Adrenal gland (tissue), 9 donors: ENCODE measurements at regions not wholly inside any gene's neighbourhood (a gene's known extent, or its start where the extent isn't known, plus 50 kb on each side); places are given as distances from the start of the nearest gene placed in this dataset.

Source experiments
- DNase-seq, 7 donors: peaks; one replicate each; pipeline ENCODE4 v3.0.0-alpha.2; 2019 to 2020
- H3K27ac ChIP-seq, 5 donors: fragments of 200-600 bp; sonication (generic) in 4 of 5; 1 replicate in 3 of 5; 2 replicates in 2 of 5; pipeline versions ENCODE4 v1.5.1 to v1.8.0; 2016 to 2020; ENCODE audit warnings: mild to moderate bottlenecking in 1 of 5
- H3K27me3 ChIP-seq: fragments of 200-600 bp; 2 replicates; pipeline ENCODE4 v1.8.0; 2021
- H3K36me3 ChIP-seq, 2 donors: fragments of 200-600 bp; replicated peaks in 1 of 2; 1 replicate in 1 of 2; 2 replicates in 1 of 2; pipeline versions ENCODE4 v1.5.1 to v1.8.0; 2018 to 2022
- H3K4me1 ChIP-seq, 2 donors: fragments of 200-600 bp; replicated peaks in 1 of 2; 1 replicate in 1 of 2; 2 replicates in 1 of 2; pipeline versions ENCODE4 v1.5.1 to v1.8.0; 2018 to 2021
- H3K4me3 ChIP-seq, 4 donors: fragments of 200-600 bp; sonication (generic) in 3 of 4; one replicate each; pipeline ENCODE4 v1.5.1; 2016 to 2018
- H3K9me3 ChIP-seq, 3 donors: fragments of 200-600 bp; sonication (generic) in 1 of 3; replicated peaks in 1 of 3; 1 replicate in 2 of 3; 2 replicates in 1 of 3; pipeline versions ENCODE4 v1.5.1 to v1.8.0; 2016 to 2021
- POLR2A ChIP-seq, 2 donors: fragments of 450-650 bp; IDR thresholded peaks; one replicate each; pipeline ENCODE4 v1.6.1; 2017; ENCODE audit warnings: antibody characterized with exemption in 2 of 2, mild to moderate bottlenecking in 2 of 2, moderate library complexity in 1 of 2
- WGBS, 4 donors: extraction: QIAGEN DNeasy Blood & Tissue Kit in 2 of 4; methylation state at CpG; one replicate each; pipeline versions ENCODE4 v1.1.5 to v1.1.7; 2013 to 2017; 5-methylcytosine and 5-hydroxymethylcytosine counted together
- intact Hi-C, 2 donors: fragments of 100-400 bp; cut with DNase I; formaldehyde crosslinking; loops; one replicate each; pipeline versions ENCODE4 v1.14.1 to v1.15.0; 2022 to 2023
- TF ChIP-seq, protein P1 (sequence below), 6 experiments: fragments of 450-650 bp in 4 of 6; fragments of 200-600 bp in 2 of 6; sonication (generic) in 1 of 6; IDR thresholded peaks; 1 replicate in 5 of 6; 2 replicates in 1 of 6; pipeline versions ENCODE4 v1.5.1 to v1.8.0; 2016 to 2021; ENCODE audit warnings: antibody characterized with exemption in 6 of 6, mild to moderate bottlenecking in 2 of 6, moderate library complexity in 1 of 6
- donor health status: healthy with polysubstance abuse.
- donor health status: Bipolar disorder and iron deficiency.
- donor health status: DM: yes; HTN: yes; CAD: no.
- donor health status: DM: no; HTN: no; CAD: no.
- donor health status: DM: no; HTN: no; CAD: no.

DNA sequence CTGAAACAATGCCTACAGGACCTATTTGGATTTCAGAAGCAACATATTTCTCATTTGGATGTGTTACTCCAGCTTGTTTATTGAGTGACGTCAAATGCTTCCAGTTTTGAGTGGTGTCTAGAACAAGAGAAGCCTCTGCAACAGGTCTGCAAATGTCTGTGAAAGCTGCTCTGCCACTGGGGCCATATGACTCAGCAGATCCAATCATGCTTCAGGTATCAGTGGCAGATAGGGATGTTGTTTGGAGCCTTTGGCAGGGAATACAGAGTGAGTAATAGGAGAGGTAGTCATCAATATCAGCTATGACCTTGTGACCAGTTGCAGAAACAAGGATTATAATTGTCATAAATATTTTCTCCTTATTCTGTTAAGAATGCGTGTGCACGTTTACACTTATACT, 141.1 kb upstream of the ZXDA start:
- intact Hi-C loops = no loop called here

DNA sequence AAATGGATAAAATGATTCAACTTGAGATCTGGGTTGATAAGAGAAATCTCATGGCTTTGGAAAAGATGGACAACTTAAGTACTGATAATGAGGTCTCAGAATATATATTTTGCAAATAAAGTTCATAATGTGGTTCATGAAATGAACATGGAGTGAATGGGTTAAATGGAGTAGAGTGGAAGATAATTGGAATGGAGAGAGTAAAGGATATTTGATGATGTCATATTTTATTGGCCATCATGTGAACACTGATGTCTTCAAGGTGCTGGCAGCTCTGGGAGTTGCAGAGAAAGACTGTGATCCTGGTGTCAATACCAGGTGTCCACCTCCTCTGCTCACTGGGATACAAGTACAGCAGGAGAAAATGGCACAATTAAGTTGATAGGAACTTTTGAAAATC, 133.9 kb upstream of the ZXDA start:
- no peaks in the 10 kb centered on the region for H3K4me1 ChIP-seq
- TF ChIP-seq POLR2A (IDR thresholded peaks at IDR 0.05) = no peak
- TF ChIP-seq, protein P1, sequence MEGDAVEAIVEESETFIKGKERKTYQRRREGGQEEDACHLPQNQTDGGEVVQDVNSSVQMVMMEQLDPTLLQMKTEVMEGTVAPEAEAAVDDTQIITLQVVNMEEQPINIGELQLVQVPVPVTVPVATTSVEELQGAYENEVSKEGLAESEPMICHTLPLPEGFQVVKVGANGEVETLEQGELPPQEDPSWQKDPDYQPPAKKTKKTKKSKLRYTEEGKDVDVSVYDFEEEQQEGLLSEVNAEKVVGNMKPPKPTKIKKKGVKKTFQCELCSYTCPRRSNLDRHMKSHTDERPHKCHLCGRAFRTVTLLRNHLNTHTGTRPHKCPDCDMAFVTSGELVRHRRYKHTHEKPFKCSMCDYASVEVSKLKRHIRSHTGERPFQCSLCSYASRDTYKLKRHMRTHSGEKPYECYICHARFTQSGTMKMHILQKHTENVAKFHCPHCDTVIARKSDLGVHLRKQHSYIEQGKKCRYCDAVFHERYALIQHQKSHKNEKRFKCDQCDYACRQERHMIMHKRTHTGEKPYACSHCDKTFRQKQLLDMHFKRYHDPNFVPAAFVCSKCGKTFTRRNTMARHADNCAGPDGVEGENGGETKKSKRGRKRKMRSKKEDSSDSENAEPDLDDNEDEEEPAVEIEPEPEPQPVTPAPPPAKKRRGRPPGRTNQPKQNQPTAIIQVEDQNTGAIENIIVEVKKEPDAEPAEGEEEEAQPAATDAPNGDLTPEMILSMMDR (IDR thresholded peaks at IDR 0.05) = no peak
- peaks cover 2% of the 10 kb centered on the region for H3K27me3 ChIP-seq
- intact Hi-C loops = no loop called here
- peaks cover 0 to 7% (median 0%) of the 10 kb centered on the region in 3 donors for H3K9me3 ChIP-seq
- H3K27ac ChIP-seq = no peak overlapping the region
- H3K36me3 ChIP-seq = no peaks in the 10 kb centered on the region
- H3K4me3 ChIP-seq = no peak overlapping the region
- no peak for DNase-seq

More for the DNA sequence above, 141.1 kb upstream of the ZXDA start:
- H3K4me3 ChIP-seq = no peak overlapping the region
- no peaks in the 10 kb centered on the region for H3K27me3 ChIP-seq
- no peak overlapping the region for H3K27ac ChIP-seq
- WGBS, 4 donors = 34 to 53% (median 42%) methylated on average over 3 of the region's 3 CpGs
- H3K9me3 ChIP-seq = peaks cover 0 to 7% (median 0%) of the 10 kb centered on the region in 3 donors
- TF ChIP-seq, protein P1 (IDR thresholded peaks at IDR 0.05) = no peak
- no peak for TF ChIP-seq POLR2A (IDR thresholded peaks at IDR 0.05)
- H3K4me1 ChIP-seq = no peaks in the 10 kb centered on the region
- no peaks in the 10 kb centered on the region for H3K36me3 ChIP-seq
- DNase-seq = peak; percentile 16 to 58 (median 53)

DNA sequence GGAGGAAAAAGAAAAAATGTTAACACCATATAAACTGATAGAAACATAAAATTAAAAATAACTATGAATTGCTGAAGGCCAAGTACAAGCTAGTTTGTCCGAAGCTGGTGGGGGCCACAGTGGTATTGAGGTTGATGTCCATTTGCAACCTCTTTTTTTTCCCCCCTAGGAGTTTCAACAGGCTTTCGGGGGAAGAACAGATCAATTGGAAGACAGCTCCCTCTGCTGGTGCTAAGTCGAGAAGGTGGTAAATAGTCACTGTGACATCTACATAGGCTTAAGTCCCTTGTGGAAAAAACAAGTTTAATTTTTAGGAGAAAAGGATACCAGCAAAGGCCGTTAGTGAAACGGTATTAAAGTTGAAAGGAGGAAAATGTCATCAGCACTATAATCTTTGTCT, 115.7 kb upstream of the ZXDA start:
- H3K27me3 ChIP-seq = peaks cover 4% of the 10 kb centered on the region
- TF ChIP-seq, protein P1 (IDR thresholded peaks at IDR 0.05) = peak; percentile 13 to 61 (median 48)
- TF ChIP-seq POLR2A (IDR thresholded peaks at IDR 0.05) = no peak
- intact Hi-C loops = loop anchor here in 1 of 2 donors (5.0 kb wide), 1 partner anchor 204 kb away; no protein-coding TSS in a partner anchor
- H3K9me3 ChIP-seq = no peaks in the 10 kb centered on the region
- H3K4me1 ChIP-seq = no peaks in the 10 kb centered on the region
- H3K36me3 ChIP-seq = no peaks in the 10 kb centered on the region
- peak; percentile 22 to 57 (median 34) for DNase-seq
- WGBS, 4 donors = 8 to 14% (median 11%) methylated on average over 5 of the region's 5 CpGs
- no peak overlapping the region for H3K4me3 ChIP-seq
- no peak overlapping the region for H3K27ac ChIP-seq

DNA sequence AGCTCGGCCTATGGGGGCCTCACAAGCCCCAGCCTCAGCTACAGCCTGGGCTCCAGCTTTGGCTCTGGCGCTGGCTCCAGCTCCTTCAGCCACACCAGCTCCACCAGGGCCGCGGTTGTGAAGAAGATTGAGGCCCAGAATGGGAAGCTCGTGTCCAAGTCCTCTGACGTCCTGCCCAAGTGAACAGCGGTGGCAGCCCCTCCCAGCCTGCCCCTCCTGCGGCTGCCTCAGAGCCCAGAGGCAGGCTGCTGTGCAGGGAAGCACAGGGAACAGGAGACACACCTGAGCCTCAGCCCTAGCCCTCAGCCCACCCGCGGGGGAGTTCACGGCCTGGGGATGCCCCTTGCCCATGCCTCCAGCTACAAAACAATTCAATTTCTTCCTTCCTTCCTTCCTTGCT, 75.7 kb upstream of the ZXDA start:
- no peak overlapping the region for H3K27ac ChIP-seq
- TF ChIP-seq, protein P1 (IDR thresholded peaks at IDR 0.05) = no peak
- no peak for TF ChIP-seq POLR2A (IDR thresholded peaks at IDR 0.05)
- no peaks in the 10 kb centered on the region for H3K36me3 ChIP-seq
- peaks cover 0 to 4% (median 0%) of the 10 kb centered on the region in 3 donors for H3K9me3 ChIP-seq
- H3K4me1 ChIP-seq = no peaks in the 10 kb centered on the region
- no peak overlapping the region for H3K4me3 ChIP-seq
- no peak for DNase-seq
- H3K27me3 ChIP-seq = peaks cover 2% of the 10 kb centered on the region
- WGBS, 4 donors = 73 to 84% (median 77%) methylated on average over 3 to 11 of the region's 11 CpGs
- intact Hi-C loops = no loop called here
